ENCODE measurements at regions not wholly inside any gene's neighbourhood (a gene's known extent, or its start where the extent isn't known, plus 50 kb on each side); places are given as distances from the start of the nearest gene placed in this dataset.

- no peak for DNase-seq
These were observed 497.2 kb upstream of the CDH5 start for GRCh38 chr16:65869261-65869660.

- DNase-seq: no peak
These were observed 499.1 kb upstream of the CDH5 start for GRCh38 chr16:65867276-65867960.

GRCh38 chr16:65863236-65863635, 503.3 kb upstream of the CDH5 start:
- no peak for DNase-seq

- DNase-seq: no peak
These were observed 505.3 kb upstream of the CDH5 start for GRCh38 chr16:65861131-65861731.

- DNase-seq: no peak
These were observed 511.0 kb upstream of the CDH5 start for GRCh38 chr16:65855171-65856145.

GRCh38 chr16:65846210-65846602, 520.3 kb upstream of the CDH5 start:
- no peak for DNase-seq

GRCh38 chr16:65845466-65846209, 520.9 kb upstream of the CDH5 start:
- no peak for DNase-seq

- no peak for DNase-seq
These were observed 522.5 kb upstream of the CDH5 start for GRCh38 chr16:65843941-65844340.

GRCh38 chr16:65842067-65842466, 524.4 kb upstream of the CDH5 start:
- no peak for DNase-seq

GRCh38 chr16:65838001-65838400, 528.5 kb upstream of the CDH5 start:
- DNase-seq: no peak

GRCh38 chr16:65837464-65837863, 529.0 kb upstream of the CDH5 start:
- DNase-seq: no peak

- DNase-seq: no peak
These were observed 531.8 kb upstream of the CDH5 start for GRCh38 chr16:65834688-65835087.

- DNase-seq: no peak
These were observed 533.2 kb upstream of the CDH5 start for GRCh38 chr16:65833171-65833871.

GRCh38 chr16:65832679-65833078, 533.8 kb upstream of the CDH5 start:
- DNase-seq: no peak

- DNase-seq: no peak
These were observed 534.4 kb upstream of the CDH5 start for GRCh38 chr16:65831903-65832666.

- no peak for DNase-seq
These were observed 537.4 kb upstream of the CDH5 start for GRCh38 chr16:65829076-65829475.

GRCh38 chr16:65828296-65828695, 538.2 kb upstream of the CDH5 start:
- no peak for DNase-seq

GRCh38 chr16:65827231-65827630, 539.3 kb upstream of the CDH5 start:
- DNase-seq: no peak

- DNase-seq: no peak
These were observed 541.2 kb upstream of the CDH5 start for GRCh38 chr16:65825191-65825856.
